Chondrocyte (in vitro differentiated cells): ENCODE measurements at regions not wholly inside any gene's neighbourhood (a gene's known extent, or its start where the extent isn't known, plus 50 kb on each side); places are given as distances from the start of the nearest gene placed in this dataset.
A peak's percentile ranks its signal among the peaks of the same experiment; 100 is the strongest.

Experiments used
- DNase-seq: peaks from one replicate; pipeline ENCODE4 v3.0.0; 2021; ENCODE audit warnings: mixed read lengths, low spot score
- H3K27ac Mint-ChIP-seq: one replicate; pipeline ENCODE4 v1.8.0; 2021; ENCODE audit warnings: mild to moderate bottlenecking, moderate library complexity, mixed read lengths; ENCODE audit not compliant: unreplicated experiment
- H3K27me3 Mint-ChIP-seq: 2 replicates; pipeline ENCODE4 v1.8.0; 2021; ENCODE audit warnings: low read depth, mixed read lengths
- H3K36me3 Mint-ChIP-seq: 2 replicates; pipeline ENCODE4 v1.8.0; 2021; ENCODE audit warnings: low read depth, mixed read lengths
- H3K4me1 Mint-ChIP-seq: 2 replicates; pipeline ENCODE4 v1.8.0; 2021; ENCODE audit warnings: low read depth, mild to moderate bottlenecking, mixed read lengths
- H3K4me3 Mint-ChIP-seq: one replicate; pipeline ENCODE4 v1.8.0; 2021; ENCODE audit warnings: mild to moderate bottlenecking, moderate library complexity, mixed read lengths; ENCODE audit not compliant: unreplicated experiment
- H3K9me3 Mint-ChIP-seq: 2 replicates; pipeline ENCODE4 v1.8.0; 2021; ENCODE audit warnings: low read depth, mixed read lengths
- TF ChIP-seq, protein P1 (sequence below): fragments of 200-600 bp; sonication (generic); IDR thresholded peaks from 2 replicates; pipeline ENCODE4 v1.5.0; 2021; ENCODE audit warnings: antibody characterized with exemption, mild to moderate bottlenecking, moderate library complexity

DNA sequence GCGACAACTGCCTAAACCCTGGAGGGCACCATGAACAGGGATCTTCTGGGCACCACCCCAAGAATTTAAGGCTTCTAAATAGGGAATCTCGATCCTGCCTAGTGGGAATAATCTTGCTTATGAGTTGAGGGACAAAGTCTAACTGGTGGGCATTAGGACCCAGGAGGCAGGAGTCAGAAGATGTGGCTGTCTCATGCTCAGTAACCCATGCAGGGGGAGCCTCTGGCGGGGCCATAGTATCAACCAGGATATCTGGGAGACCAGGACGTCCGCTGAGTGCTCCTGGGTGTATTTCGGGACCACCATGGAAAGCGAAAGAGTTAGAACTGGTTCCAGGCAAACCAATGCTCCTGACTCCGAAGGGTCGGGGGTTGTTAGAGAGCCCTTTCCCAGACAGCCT is 356.1 kb downstream of the OTOL1 start:
- TF ChIP-seq, protein P1, sequence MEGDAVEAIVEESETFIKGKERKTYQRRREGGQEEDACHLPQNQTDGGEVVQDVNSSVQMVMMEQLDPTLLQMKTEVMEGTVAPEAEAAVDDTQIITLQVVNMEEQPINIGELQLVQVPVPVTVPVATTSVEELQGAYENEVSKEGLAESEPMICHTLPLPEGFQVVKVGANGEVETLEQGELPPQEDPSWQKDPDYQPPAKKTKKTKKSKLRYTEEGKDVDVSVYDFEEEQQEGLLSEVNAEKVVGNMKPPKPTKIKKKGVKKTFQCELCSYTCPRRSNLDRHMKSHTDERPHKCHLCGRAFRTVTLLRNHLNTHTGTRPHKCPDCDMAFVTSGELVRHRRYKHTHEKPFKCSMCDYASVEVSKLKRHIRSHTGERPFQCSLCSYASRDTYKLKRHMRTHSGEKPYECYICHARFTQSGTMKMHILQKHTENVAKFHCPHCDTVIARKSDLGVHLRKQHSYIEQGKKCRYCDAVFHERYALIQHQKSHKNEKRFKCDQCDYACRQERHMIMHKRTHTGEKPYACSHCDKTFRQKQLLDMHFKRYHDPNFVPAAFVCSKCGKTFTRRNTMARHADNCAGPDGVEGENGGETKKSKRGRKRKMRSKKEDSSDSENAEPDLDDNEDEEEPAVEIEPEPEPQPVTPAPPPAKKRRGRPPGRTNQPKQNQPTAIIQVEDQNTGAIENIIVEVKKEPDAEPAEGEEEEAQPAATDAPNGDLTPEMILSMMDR: no peak
- Mint-ChIP-seq H3K36me3 (no peaks in the 10 kb centered on the region), H3K9me3 (no peaks in the 10 kb centered on the region), H3K27me3 (no peaks in the 10 kb centered on the region), H3K4me3 (no peak overlapping the region), H3K27ac (no peak overlapping the region), H3K4me1 (peaks cover 9% of the 10 kb centered on the region)
- no peak for DNase-seq

DNA sequence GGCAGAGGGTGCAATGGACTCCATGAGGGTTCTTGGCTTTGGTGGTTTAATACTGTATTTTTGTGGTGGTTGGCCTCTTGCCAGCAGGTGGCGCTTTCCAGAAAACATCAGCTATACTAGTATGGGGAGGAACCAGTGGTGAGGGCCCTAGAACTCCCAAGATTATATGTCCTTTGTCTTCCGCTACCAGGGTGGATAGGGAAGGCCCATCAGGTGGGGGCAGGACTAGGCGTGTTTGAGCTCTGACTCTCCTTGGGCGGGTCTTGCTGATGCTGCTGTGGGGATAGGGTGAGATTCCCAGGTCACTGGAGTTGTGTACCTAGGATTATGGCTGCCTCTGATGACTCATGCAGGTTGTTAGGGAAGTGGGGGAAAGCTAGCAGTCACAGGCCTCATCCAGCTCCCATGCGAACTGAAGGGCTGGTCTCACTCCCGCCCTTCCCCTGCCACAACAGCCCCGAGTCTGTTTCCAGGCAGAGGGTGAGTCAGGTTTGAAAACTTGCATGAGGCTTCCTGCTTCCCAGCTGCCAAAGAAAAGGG is 357.7 kb downstream of the OTOL1 start:
- DNase-seq: no peak
- Mint-ChIP-seq H3K4me1 (peaks cover 9% of the 10 kb centered on the region), H3K9me3 (no peaks in the 10 kb centered on the region), H3K4me3 (no peak overlapping the region), H3K27me3 (no peaks in the 10 kb centered on the region), H3K27ac (peak overlapping the region; percentile 57), H3K36me3 (no peaks in the 10 kb centered on the region)
- TF ChIP-seq, protein P1: peak; percentile 72

DNA sequence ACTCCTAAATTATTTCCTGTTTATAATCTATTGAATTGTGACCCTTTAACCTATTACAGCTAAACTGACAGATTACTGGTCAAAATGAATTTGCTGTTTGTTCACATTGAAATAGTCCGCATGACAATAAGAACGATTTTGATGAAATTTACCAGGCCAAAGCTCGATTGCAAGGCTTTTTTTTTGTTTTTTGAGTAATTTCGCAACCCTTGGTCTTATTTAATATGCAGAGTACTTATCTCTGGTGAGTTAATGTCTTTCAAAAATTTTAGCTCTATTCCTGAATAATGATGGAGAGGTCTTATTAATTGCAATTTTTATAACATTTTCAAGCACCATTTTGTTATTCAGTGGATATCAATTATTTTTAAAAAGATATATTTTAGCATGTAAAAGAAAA is 362.4 kb downstream of the OTOL1 start:
- no peak for DNase-seq
- TF ChIP-seq, protein P1: no peak
- Mint-ChIP-seq H3K27ac (no peak overlapping the region), H3K9me3 (no peaks in the 10 kb centered on the region), H3K27me3 (peaks cover 1% of the 10 kb centered on the region), H3K4me3 (no peak overlapping the region), H3K36me3 (no peaks in the 10 kb centered on the region), H3K4me1 (peaks cover 9% of the 10 kb centered on the region)

DNA sequence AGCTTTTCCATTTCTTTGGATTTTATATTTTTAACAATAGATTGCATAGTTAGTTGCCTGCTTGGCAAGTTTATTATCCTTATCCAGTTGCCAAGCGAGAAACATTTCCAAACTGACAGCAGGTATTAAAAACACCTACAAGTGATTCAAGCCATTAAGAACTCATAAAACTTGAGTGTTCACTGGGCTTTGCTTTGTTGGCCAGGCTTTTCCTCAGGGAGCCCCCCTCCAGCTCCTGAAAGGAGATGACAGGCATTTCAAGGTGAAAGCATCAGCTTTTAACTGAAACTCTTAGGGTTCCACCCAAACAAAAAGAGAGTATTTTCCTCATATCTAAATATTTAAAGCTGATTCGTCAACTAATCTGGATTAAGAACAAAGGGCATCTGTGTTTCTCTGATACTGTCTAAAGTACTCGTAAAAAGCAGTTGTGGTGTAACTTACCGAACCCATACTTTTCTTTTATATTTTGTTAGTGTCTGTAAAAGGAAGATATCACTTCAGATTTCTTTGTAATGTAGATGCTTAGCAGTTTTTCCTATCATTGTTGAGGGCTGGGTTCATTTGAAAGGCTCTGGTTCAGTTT is 363.4 kb downstream of the OTOL1 start:
- TF ChIP-seq, protein P1: no peak
- Mint-ChIP-seq H3K4me1 (no peaks in the 10 kb centered on the region), H3K27ac (no peak overlapping the region), H3K4me3 (no peak overlapping the region), H3K27me3 (peaks cover 1% of the 10 kb centered on the region), H3K9me3 (no peaks in the 10 kb centered on the region), H3K36me3 (no peaks in the 10 kb centered on the region)
- no peak for DNase-seq

DNA sequence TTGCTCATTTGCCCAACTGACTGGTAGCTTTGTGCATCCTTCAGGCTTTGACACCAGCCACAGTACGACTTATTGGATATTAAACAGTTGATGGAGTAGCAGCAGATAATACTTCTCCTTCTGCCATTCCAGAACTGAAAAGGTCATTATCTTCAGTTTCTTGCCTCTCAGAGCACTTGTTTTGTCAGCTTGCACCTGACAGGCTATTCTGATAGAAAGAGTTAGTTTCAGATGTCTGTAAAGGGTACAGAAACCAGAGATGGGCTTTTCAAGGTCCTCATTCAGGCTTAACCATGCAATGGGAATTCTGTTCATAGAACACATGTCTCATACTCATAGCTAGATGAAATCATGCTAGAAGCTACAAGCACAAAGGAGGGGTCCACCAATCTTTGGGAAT is 367.2 kb downstream of the OTOL1 start:
- no peaks in the 10 kb centered on the region for H3K9me3 Mint-ChIP-seq
- no peak for DNase-seq

More for the DNA sequence above, 367.2 kb downstream of the OTOL1 start:
- TF ChIP-seq, protein P1: no peak
- no peak overlapping the region for H3K4me3 Mint-ChIP-seq
- H3K4me1 Mint-ChIP-seq: no peaks in the 10 kb centered on the region
- H3K27me3 Mint-ChIP-seq: peaks cover 1% of the 10 kb centered on the region
- no peak overlapping the region for H3K27ac Mint-ChIP-seq
- H3K36me3 Mint-ChIP-seq: no peaks in the 10 kb centered on the region
